DMS 273 treated with DMSO at 0.1 percent for 48 hours (cell line): ENCODE measurements at regions not wholly inside any gene's neighbourhood (a gene's known extent, or its start where the extent isn't known, plus 50 kb on each side); places are given as distances from the start of the nearest gene placed in this dataset.
"Not testable (repeated sequence)": the region's sequence is repeated elsewhere in the genome, so short reads cannot be mapped to it uniquely, and the experiment has no call there.

Experiments used
- DNase-seq: peaks from one replicate; lab custom pipeline; 2025; lab: John Stamatoyannopoulos, UW

DNA sequence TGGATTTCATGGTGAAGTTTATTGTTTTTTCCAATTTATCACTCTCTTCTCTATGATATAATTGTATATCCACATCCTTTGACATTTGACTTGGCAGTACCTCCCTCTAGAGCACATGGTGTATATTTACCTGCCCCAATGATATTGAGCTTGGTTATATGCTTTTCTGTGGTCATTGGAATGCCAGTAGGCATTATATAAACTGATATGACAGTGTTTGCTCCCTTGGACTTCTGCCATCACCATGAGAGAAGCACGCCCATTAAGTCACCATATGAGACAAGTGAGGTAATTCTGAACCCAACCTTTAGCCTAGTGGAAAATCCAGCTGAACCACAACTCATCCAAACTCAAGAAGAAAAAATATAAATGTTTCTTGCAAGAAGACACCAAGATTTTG lies 2761.5 kb downstream of the ARAP2 start:
- DNase-seq = no peak

DNA sequence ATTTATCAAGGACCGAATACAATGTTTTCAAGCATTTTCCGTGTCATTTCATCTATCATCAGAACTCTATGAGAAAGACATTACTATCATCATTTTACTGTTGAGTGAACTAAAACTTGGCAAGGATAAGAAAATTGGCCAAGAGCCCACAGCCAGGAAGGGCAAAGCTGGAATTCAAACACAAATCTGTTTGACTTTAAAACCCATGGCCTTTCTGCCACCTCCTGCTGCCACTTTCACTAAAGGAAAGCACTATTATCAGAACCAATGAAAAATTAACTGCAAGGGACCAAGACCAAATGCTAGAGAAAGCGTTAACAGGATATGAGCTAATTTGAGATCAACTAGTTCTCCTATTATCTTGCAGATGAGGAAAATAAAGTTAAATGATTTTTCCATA lies 2759.2 kb downstream of the ARAP2 start:
- no peak for DNase-seq

DNA sequence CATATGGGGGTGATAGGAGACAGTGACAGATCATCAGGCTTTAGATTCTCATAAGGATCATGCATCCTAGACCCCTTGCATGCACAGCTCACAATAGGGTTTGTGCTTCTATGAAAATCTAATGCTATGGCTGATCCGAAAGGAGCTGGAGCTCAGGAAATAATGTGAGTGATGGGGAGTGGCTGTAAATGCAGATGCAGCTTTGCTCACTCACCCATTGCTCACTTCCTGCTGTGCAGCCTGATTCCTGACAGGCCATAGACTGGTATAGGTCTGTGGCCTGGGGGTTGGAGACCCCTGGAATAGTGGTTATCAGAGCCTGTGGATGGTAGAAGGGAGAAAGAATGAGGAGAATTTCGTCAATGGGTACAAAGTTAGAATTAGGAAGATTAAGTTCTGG lies 2751.1 kb downstream of the ARAP2 start:
- DNase-seq = no peak

DNA sequence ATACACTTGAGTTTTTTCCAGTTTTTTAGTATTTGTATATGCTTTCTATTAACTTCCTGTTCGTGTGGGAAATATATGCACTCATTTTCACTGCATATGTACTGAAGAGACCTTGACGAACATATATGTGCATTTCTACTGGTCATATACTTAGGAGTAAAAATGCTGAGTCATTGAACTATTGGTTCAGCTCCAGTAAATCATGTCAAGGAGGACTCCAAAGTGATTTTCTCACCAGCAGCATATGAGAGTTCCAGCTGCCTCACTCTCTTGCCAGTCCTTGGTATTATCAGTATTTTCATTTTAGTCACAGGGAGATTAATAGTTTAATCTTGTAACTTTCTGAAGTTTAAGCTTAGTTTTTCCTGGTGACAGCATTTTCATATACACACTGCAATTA lies 2750.2 kb downstream of the ARAP2 start:
- no peak for DNase-seq

DNA sequence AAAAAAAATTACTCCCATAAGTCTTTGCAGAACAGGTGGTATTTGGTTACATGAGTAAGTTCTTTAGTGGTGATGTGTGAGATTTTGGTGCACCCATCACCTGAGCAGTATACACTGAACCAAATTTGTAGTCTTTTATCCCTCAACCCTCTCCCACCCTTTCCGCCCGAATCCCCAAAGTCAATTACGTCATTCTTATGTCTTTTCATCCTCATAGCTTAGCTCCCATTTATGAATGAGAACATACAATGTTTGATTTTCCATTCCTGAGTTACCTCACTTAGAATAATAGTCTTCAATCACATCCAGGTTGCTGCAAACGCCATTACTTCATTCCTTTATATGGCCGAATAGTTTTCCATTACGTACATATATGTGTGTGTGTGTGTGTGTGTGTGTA lies 2742.7 kb downstream of the ARAP2 start:
- DNase-seq = not testable (repeated sequence)

DNA sequence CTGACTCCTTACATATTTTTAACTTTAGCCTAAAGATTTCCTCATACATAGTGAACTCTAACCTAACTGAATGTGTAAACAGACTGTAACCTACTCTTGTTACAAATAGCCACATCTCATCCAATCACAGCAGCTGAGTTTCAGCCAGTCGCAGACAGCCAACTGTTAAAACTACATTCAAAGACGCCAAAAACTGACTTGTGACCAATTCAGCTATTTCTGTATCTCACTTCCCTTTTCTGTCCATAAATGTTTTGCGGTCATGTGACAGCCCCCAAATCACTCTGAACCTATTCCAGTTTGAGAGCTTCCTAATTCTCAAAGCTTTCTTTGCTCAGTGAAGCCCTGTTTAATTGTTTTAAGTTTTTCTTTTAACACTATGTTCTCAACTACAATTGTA lies 2731.9 kb downstream of the ARAP2 start:
- no peak for DNase-seq

DNA sequence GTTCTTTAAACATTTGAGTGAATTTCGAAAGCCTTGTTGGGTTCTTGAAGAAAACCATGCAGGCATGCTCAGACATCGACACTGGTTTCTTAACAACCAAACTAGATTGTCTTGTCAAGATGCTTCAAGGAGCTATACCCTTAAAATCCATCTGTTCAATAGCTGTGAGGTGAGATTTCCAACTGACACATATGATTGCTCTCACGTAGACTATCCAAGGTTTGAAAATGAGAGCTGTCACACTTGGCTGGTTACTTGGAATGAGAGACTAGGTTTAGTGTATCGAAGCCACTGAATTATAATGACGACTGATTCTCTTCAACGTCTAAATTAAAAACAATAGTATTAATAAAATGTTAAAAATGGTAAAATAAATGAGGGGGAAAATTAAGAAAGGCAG lies 2725.5 kb downstream of the ARAP2 start:
- no peak for DNase-seq

DNA sequence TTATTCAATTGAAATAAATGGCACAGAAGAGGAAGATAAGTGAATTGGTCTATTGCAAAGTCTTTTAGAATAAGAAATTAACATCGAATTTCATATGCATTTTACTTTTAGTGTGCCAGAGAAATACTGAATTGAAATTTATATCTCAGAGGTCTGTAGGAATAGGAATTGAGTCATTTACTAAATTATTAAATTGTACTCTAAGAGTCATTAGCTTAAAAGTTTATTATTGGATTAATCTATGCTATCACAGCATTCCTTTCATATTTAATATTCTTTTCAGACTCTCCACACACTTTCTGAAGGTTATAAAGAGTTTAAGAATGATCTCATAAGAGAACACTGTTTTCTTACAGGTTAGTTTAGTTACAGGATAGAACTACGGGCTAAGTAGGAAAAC lies 2711.5 kb downstream of the ARAP2 start:
- no peak for DNase-seq

DNA sequence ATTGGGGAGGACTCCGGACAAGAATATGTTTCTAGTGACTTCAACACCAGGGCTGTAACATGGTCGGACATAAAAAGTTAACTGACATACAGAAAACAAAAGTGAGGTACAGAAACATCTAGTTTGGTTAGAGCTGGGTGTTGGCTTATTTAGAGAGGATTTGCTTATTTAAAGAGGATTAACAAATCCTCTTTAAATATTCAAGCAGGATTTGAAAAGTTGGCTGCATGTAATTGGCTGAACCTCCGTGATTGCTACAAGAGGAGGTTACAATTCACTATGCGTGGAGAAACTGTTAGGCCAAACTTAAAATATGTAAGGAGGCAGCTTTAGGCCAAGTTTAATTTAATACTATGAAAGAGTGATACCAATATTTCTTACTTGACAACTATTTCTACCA lies 2707.4 kb downstream of the ARAP2 start:
- no peak for DNase-seq

DNA sequence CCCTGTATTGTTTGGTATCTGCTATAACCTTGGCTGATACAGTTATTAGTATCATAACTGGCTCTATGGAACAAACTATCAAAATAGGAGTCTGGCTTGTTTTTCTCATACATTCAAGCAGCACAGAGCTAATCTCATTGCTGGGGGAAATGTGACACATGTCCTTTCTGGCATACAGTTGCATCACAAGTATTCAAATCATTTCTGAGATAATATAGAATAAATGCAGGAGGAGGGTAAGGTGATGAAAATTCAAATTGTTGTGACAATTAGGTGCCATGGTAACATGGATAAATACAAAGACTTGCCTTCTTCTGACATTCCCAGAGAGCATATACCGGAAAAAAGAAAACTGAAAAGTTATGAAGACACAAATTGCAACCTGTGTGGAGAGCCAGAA lies 2706.8 kb downstream of the ARAP2 start:
- DNase-seq = no peak

DNA sequence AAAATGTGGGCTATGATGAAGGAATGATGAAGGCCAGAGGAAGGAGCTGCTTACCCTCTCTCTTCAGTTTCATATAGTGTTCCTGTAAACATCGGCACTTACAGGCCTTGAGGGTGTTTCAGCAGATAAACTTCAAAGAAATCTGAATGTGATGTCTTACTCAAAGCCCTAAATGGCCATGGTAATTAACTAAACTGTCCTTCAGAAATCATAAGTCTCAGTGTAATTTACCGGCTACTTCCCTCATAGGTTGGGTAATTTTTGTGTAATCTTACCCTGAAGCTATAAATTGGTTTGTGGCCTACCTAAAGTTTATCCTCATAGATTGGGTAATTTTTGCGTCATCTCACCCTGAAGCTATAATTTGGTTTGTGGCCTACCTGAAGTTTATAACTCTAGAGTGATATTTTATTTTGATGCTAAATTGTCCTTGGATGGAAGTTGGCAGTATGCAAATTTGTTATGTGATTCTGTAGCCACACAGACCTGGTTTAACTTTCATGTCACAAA lies 2700.3 kb downstream of the ARAP2 start:
- DNase-seq = no peak

DNA sequence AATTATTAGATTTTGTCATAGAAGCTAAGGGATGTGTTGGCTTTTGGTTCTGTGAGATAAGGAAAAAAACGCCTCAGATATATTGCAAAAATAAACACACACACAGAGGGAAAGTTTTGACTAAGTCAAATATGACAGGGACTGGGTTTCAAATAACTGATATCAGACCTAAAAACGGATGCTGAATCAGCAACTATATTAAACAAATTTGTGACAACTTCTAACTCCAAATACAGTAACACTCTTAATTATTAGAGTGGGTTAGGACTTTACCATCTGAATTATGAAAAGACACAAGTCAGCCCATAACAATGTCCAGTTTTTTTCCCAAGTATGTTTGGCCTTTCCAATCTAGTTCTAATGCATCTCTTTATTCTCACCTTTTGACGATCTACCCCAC lies 2693.1 kb downstream of the ARAP2 start:
- DNase-seq = no peak

DNA sequence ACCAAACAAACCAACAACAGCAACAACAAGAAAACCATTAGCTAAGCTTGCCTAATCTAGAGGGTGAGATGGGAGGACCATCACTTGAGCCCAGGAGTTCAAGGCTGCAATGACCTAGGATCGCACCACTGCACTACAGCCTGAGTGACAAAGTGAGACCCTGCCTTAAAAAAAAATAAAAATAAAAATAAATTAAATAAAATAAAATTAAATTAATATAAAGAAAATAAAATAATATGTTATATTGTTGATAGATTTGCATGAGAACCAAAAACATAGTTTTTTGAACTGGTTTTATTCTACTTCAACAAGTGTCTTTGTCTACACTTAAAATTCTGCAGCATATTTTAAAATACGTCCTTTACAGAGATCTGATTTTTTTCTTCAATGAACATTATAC lies 2683.1 kb downstream of the ARAP2 start:
- DNase-seq = no peak

DNA sequence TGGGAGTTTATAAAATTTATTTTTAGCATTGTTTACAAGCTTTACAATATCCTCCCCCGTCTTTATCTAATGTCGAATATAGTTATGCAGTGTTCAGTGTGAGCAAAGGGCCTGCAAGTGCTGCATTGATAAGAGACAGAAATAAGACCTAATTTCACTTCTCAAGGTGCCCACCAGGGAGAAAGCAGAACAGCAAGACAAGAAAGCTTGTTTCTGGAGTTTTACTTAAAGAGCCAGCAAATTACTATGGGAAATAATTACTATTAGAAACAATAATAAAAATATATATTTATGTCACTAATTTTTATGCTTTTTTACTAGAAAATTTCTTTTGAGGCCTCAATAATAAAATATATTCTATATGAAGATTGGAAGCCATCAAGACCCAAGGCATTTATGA lies 2677.7 kb downstream of the ARAP2 start:
- no peak for DNase-seq

DNA sequence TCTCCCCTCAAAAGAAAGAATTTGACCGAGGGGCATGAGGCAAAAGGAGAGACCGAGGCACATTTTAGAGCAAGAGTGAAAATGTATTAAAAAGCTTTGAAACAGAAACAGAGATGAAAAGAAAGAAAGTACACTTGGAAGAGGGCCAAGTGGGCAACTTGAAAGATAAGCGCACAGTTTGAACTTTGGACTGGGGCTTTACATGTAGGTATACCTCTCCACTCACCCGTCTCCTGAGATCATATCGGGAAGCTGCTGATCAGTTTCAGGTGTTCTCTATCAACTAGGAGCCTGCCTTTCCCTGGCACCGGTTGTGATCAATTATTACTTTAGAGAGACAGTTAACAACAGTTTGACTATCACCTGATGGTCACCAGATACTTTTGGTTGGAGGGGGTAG lies 2666.5 kb downstream of the ARAP2 start:
- DNase-seq = no peak

DNA sequence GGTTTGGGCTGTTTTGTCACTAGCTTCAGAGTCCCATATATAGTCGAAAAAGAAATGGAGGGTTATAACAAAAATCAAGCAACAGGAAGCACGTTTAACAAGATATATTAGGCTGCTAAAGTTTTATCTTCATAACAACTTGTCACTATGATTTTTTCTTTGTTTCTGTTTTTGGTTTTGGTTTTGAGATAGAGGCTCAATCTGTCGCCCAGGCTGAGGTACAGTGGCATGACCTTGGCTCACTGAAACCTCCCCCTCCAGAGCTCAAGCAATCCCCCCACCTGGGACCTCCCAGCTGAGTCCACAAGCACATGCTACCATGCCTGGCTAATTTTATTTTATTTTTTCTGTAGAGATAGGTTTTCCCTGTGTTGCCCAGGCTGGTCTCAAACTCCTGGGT lies 2664.4 kb downstream of the ARAP2 start:
- no peak for DNase-seq

DNA sequence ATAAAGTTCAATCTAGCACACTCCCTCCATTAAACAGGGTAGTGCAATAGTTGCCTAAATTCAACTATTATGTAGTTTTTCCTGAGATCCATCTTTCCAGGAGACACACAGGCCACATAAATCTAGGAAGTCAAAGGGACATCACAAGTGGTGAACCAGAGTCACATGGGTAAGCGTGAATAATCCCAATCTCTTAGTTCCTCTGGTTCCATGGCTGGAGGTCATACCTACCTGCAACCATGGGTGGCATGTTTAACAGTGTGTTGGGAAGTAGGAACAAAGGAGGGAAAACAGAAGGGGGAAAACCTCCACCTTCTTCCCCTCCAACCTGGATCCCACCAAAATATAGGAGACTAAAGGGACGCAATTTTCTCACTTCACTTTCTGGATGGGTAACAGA lies 2651.6 kb downstream of the ARAP2 start:
- DNase-seq = no peak

DNA sequence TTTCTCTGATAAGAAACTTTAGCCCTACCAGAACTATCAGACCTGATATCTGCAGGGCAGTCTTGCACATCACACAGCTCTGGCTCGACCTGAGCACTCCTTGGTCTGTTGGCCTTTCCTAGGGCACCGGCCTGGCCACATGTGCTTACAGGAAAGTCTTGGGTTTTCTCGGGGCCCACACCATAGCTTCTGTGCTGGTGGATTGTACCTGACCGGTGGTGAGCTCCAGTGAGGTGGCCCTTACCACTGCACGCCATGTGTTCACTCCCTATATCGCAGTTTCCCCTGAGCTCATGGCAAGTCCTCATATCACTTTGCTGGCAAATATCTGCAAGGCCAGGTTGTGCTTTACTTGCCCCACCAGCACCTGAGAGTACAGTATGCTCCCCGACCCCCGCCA lies 2637.4 kb downstream of the ARAP2 start:
- no peak for DNase-seq

DNA sequence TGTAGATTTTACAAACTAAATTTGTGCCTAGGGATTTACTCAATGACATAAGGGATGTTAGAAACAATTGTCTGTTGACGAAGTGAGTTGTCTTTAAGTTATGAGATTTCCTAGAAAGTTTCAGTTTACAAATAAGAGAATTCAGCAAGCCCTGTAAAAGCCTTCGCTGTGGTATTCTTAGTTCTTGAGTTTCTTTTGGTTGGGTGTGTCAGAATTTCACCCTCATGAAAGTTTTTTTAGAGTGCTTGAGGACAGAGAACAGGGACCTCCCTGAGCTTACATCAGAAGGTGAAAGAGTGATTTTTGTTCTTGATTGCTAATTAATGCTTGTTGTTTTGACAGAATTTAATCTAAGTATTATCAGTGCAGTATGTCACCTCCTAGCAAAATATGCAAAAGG lies 2628.2 kb downstream of the ARAP2 start:
- DNase-seq = no peak

DNA sequence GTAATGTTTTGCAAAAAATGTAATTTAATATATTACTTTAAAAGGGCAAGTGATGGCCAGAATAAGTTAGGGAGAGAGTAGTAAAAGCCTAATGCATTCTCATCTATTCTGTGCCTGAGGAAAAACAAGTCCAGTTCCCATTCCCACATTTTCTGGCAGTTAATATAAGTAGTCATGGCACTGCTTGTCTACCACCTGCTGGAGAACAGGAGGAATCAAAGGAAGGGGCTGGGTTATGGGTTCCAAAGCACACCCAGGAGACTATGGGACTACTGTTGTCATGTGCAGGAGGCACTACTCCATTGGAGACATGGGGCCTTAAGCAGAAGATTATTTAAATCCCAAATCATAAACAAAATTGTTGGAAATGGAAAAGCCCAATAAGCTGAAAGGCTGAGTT lies 2618.6 kb downstream of the ARAP2 start:
- no peak for DNase-seq

DNA sequence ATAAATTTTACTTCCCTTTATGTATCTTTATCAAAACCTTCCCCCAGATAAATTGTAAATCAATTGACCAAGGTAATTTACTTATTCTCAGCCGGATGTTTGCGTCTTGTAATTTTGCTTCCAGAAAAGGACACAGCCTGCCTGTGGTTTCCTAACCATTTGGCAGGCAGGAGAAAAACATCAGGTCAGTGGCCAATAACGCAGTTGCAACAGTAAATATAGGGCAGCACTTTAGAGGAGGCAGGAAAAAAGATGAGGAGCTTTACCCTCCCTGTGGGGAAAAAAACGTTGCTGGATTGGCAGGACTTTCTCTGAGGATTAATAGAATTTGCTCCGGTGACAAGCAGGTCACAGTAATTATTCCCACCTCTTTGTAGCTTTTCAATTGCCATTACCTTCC lies 2618.1 kb downstream of the ARAP2 start:
- no peak for DNase-seq

DNA sequence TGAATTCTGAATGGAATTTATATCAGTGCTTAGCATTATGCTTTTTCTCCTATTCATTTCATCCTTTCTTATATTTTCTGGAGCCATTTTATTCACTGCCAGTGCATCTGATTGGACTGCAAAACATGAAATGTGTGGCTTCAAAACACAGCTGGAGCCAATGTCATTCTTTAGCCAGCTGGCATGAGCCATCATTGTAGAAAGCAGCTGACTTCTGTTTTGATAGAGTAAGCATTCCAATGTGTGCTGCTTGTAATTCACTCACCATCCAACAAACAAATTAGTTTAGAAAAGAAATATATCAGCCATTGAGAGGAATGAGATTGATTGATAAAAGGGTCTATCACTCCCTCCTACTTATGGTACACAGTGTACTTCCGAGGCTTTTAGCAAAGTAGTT lies 2616.0 kb downstream of the ARAP2 start:
- DNase-seq = no peak

DNA sequence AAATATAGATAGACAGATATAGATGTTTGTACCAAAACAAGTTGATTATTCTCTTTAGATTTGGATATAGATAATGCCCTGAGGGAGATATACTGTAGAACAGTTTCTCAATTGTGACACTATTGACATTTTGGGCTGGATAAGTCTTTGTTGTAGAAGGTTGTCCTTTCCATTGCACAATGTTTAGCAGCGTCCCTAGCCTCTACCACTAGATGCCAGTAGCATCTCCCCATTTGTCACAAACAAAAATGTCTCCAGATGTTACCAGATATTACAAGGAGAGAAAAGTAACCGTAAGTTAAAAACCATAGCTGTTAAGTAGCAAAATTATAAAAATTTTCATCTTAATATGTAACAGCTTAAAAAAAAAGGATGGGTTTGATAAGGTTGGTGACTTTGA lies 2595.3 kb downstream of the ARAP2 start:
- DNase-seq = no peak

DNA sequence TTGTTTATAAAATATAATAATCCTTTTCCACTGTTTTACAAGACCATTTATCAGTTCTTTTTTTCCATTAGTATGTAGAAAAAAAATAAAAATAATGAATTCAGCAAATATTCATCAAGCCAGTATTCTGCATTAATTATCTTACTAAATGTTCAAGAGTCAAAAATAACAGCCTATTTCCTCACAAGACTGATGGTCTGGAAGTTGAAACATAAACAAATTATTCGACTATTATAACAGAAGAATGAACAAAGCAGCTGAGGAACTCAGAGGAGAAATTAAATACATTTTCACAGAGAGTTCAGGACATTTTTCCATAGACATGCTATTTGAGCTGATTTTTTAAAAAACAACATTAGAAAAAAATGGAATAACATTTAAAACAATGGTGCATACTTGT lies 2594.8 kb downstream of the ARAP2 start:
- DNase-seq = no peak

DNA sequence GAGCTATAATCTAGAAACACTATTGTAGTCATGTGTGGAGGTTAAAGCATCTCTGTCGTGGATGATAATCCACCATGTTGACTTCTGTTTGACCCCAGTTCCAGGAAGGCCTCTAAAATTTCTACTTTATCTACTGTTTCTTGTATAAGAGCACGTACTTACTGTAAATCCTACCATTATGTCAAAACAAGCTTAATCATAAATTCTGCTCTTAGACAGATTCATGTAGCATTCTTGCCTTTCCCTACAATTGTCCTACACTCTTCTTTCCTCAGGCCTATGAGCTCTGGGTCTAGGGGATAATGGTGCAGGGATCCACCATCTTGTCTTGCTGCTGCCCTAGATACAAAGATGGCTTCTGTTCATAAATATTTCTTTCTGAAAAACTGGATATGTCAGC lies 2594.3 kb downstream of the ARAP2 start:
- DNase-seq = no peak
